ENCODE measurements at regions not wholly inside any gene's neighbourhood (a gene's known extent, or its start where the extent isn't known, plus 50 kb on each side); places are given as distances from the start of the nearest gene placed in this dataset.

GRCh38 chr4:130576218-130576617 is 1480.3 kb downstream of the C4orf33 start:
- Histone ChIP-seq H3K27ac (ENCODE audit: low read length) (no peak overlapping the region), H3K4me3 (ENCODE audit: low read length) (no peak overlapping the region), H3K4me1 (ENCODE audit: control insufficient read depth, insufficient read depth, low read length) (no peaks in the 10 kb centered on the region), H3K27me3 (ENCODE audit: control insufficient read depth, insufficient read depth, low read length) (no peaks in the 10 kb centered on the region), H3K36me3 (ENCODE audit: control insufficient read depth, insufficient read depth, low read length) (no peaks in the 10 kb centered on the region), H3K9me3 (ENCODE audit: control insufficient read depth, insufficient read depth, low read length) (no peaks in the 10 kb centered on the region)
- no CpG with 5 or more reads among the region's 1 CpG for WGBS (ENCODE audit: insufficient coverage, insufficient read length)
- no peak for DNase-seq (ENCODE audit: low read depth, low spot score)

GRCh38 chr4:130591091-130591490 is 1495.1 kb downstream of the C4orf33 start:
- Histone ChIP-seq H3K36me3 (ENCODE audit: control insufficient read depth, insufficient read depth, low read length) (no peaks in the 10 kb centered on the region), H3K27ac (ENCODE audit: low read length) (no peak overlapping the region), H3K27me3 (ENCODE audit: control insufficient read depth, insufficient read depth, low read length) (no peaks in the 10 kb centered on the region), H3K4me1 (ENCODE audit: control insufficient read depth, insufficient read depth, low read length) (no peaks in the 10 kb centered on the region), H3K9me3 (ENCODE audit: control insufficient read depth, insufficient read depth, low read length) (no peaks in the 10 kb centered on the region), H3K4me3 (ENCODE audit: low read length) (no peak overlapping the region)
- WGBS (ENCODE audit: insufficient coverage, insufficient read length): no CpG with 5 or more reads among the region's 2 CpGs
- no peak for DNase-seq (ENCODE audit: low read depth, low spot score)

- H3K27me3 ChIP-seq (ENCODE audit: control insufficient read depth, insufficient read depth, low read length): no peaks in the 10 kb centered on the region
- no peak overlapping the region for H3K4me3 ChIP-seq (ENCODE audit: low read length)
- no peaks in the 10 kb centered on the region for H3K36me3 ChIP-seq (ENCODE audit: control insufficient read depth, insufficient read depth, low read length)
- H3K27ac ChIP-seq (ENCODE audit: low read length): no peak overlapping the region
- WGBS (ENCODE audit: insufficient coverage, insufficient read length): no CpG with 5 or more reads among the region's 4 CpGs
- no peak for DNase-seq (ENCODE audit: low read depth, low spot score)
- no peaks in the 10 kb centered on the region for H3K9me3 ChIP-seq (ENCODE audit: control insufficient read depth, insufficient read depth, low read length)
- no peaks in the 10 kb centered on the region for H3K4me1 ChIP-seq (ENCODE audit: control insufficient read depth, insufficient read depth, low read length)
Observed at GRCh38 chr4:130600706-130601105, 1504.8 kb downstream of the C4orf33 start.

- H3K9me3 ChIP-seq (ENCODE audit: control insufficient read depth, insufficient read depth, low read length): no peaks in the 10 kb centered on the region
- H3K27ac ChIP-seq (ENCODE audit: low read length): no peak overlapping the region
- no CpG with 5 or more reads among the region's 3 CpGs for WGBS (ENCODE audit: insufficient coverage, insufficient read length)
- H3K4me3 ChIP-seq (ENCODE audit: low read length): no peak overlapping the region
- H3K27me3 ChIP-seq (ENCODE audit: control insufficient read depth, insufficient read depth, low read length): no peaks in the 10 kb centered on the region
- no peak for DNase-seq (ENCODE audit: low read depth, low spot score)
- H3K36me3 ChIP-seq (ENCODE audit: control insufficient read depth, insufficient read depth, low read length): no peaks in the 10 kb centered on the region
- H3K4me1 ChIP-seq (ENCODE audit: control insufficient read depth, insufficient read depth, low read length): no peaks in the 10 kb centered on the region
Observed at GRCh38 chr4:130603043-130603442, 1507.1 kb downstream of the C4orf33 start.

GRCh38 chr4:130608121-130608520 is 1512.2 kb downstream of the C4orf33 start:
- no peaks in the 10 kb centered on the region for H3K36me3 ChIP-seq (ENCODE audit: control insufficient read depth, insufficient read depth, low read length)
- no peak for DNase-seq (ENCODE audit: low read depth, low spot score)
- no CpG with 5 or more reads among the region's 3 CpGs for WGBS (ENCODE audit: insufficient coverage, insufficient read length)
- no peaks in the 10 kb centered on the region for H3K4me1 ChIP-seq (ENCODE audit: control insufficient read depth, insufficient read depth, low read length)
- no peak overlapping the region for H3K27ac ChIP-seq (ENCODE audit: low read length)
- no peaks in the 10 kb centered on the region for H3K9me3 ChIP-seq (ENCODE audit: control insufficient read depth, insufficient read depth, low read length)
- no peaks in the 10 kb centered on the region for H3K27me3 ChIP-seq (ENCODE audit: control insufficient read depth, insufficient read depth, low read length)
- H3K4me3 ChIP-seq (ENCODE audit: low read length): no peak overlapping the region

- WGBS (ENCODE audit: insufficient coverage, insufficient read length): 100% methylated on average over 1 of the region's 2 CpGs
- DNase-seq (ENCODE audit: low read depth, low spot score): no peak
- H3K27me3 ChIP-seq (ENCODE audit: control insufficient read depth, insufficient read depth, low read length): no peaks in the 10 kb centered on the region
- H3K27ac ChIP-seq (ENCODE audit: low read length): no peak overlapping the region
- 0 out of 2 replicates have a peak, but pooled peaks cover 2% of the 10 kb centered on the region for H3K36me3 ChIP-seq (ENCODE audit: control insufficient read depth, insufficient read depth, low read length)
- no peak overlapping the region for H3K4me3 ChIP-seq (ENCODE audit: low read length)
- H3K4me1 ChIP-seq (ENCODE audit: control insufficient read depth, insufficient read depth, low read length): no peaks in the 10 kb centered on the region
- H3K9me3 ChIP-seq (ENCODE audit: control insufficient read depth, insufficient read depth, low read length): no peaks in the 10 kb centered on the region
Observed at GRCh38 chr4:130628531-130628930, 1532.6 kb downstream of the C4orf33 start.

GRCh38 chr4:130632731-130633604 is 1537.0 kb downstream of the C4orf33 start:
- no peaks in the 10 kb centered on the region for H3K9me3 ChIP-seq (ENCODE audit: control insufficient read depth, insufficient read depth, low read length)
- WGBS (ENCODE audit: insufficient coverage, insufficient read length): no CpG with 5 or more reads among the region's 13 CpGs
- H3K36me3 ChIP-seq (ENCODE audit: control insufficient read depth, insufficient read depth, low read length): 0 out of 2 replicates have a peak, but pooled peaks cover 2% of the 10 kb centered on the region
- H3K27ac ChIP-seq (ENCODE audit: low read length): no peak overlapping the region
- H3K27me3 ChIP-seq (ENCODE audit: control insufficient read depth, insufficient read depth, low read length): no peaks in the 10 kb centered on the region
- DNase-seq (ENCODE audit: low read depth, low spot score): no peak
- no peak overlapping the region for H3K4me3 ChIP-seq (ENCODE audit: low read length)
- H3K4me1 ChIP-seq (ENCODE audit: control insufficient read depth, insufficient read depth, low read length): no peaks in the 10 kb centered on the region

- H3K27ac ChIP-seq (ENCODE audit: low read length): no peak overlapping the region
- H3K4me1 ChIP-seq (ENCODE audit: control insufficient read depth, insufficient read depth, low read length): no peaks in the 10 kb centered on the region
- DNase-seq (ENCODE audit: low read depth, low spot score): no peak
- no peak overlapping the region for H3K4me3 ChIP-seq (ENCODE audit: low read length)
- H3K9me3 ChIP-seq (ENCODE audit: control insufficient read depth, insufficient read depth, low read length): no peaks in the 10 kb centered on the region
- no peaks in the 10 kb centered on the region for H3K27me3 ChIP-seq (ENCODE audit: control insufficient read depth, insufficient read depth, low read length)
- no CpG with 5 or more reads among the region's 5 CpGs for WGBS (ENCODE audit: insufficient coverage, insufficient read length)
- H3K36me3 ChIP-seq (ENCODE audit: control insufficient read depth, insufficient read depth, low read length): 0 out of 2 replicates have a peak, but pooled peaks cover 2% of the 10 kb centered on the region
Observed at GRCh38 chr4:130636486-130636885, 1540.5 kb downstream of the C4orf33 start.

GRCh38 chr4:130640592-130640991 is 1544.6 kb downstream of the C4orf33 start:
- Histone ChIP-seq H3K9me3 (ENCODE audit: control insufficient read depth, insufficient read depth, low read length) (no peaks in the 10 kb centered on the region), H3K27me3 (ENCODE audit: control insufficient read depth, insufficient read depth, low read length) (no peaks in the 10 kb centered on the region), H3K4me1 (ENCODE audit: control insufficient read depth, insufficient read depth, low read length) (no peaks in the 10 kb centered on the region), H3K36me3 (ENCODE audit: control insufficient read depth, insufficient read depth, low read length) (no peaks in the 10 kb centered on the region), H3K27ac (ENCODE audit: low read length) (no peak overlapping the region), H3K4me3 (ENCODE audit: low read length) (no peak overlapping the region)
- DNase-seq (ENCODE audit: low read depth, low spot score): no peak
- no CpG with 5 or more reads among the region's 2 CpGs for WGBS (ENCODE audit: insufficient coverage, insufficient read length)

GRCh38 chr4:130646886-130647285 is 1550.9 kb downstream of the C4orf33 start:
- no peak overlapping the region for H3K4me3 ChIP-seq (ENCODE audit: low read length)

GRCh38 chr4:130648570-130648969 is 1552.6 kb downstream of the C4orf33 start:
- Histone ChIP-seq H3K9me3 (ENCODE audit: control insufficient read depth, insufficient read depth, low read length) (no peaks in the 10 kb centered on the region), H3K27ac (ENCODE audit: low read length) (no peak overlapping the region), H3K36me3 (ENCODE audit: control insufficient read depth, insufficient read depth, low read length) (no peaks in the 10 kb centered on the region), H3K4me3 (ENCODE audit: low read length) (no peak overlapping the region), H3K27me3 (ENCODE audit: control insufficient read depth, insufficient read depth, low read length) (no peaks in the 10 kb centered on the region), H3K4me1 (ENCODE audit: control insufficient read depth, insufficient read depth, low read length) (peaks cover 4% of the 10 kb centered on the region)
- DNase-seq (ENCODE audit: low read depth, low spot score): no peak
- no CpG with 5 or more reads among the region's 2 CpGs for WGBS (ENCODE audit: insufficient coverage, insufficient read length)

More at GRCh38 chr4:130646886-130647285, 1550.9 kb downstream of the C4orf33 start:
- H3K4me1 ChIP-seq (ENCODE audit: control insufficient read depth, insufficient read depth, low read length): peaks cover 4% of the 10 kb centered on the region
- H3K27ac ChIP-seq (ENCODE audit: low read length): no peak overlapping the region
- no peaks in the 10 kb centered on the region for H3K9me3 ChIP-seq (ENCODE audit: control insufficient read depth, insufficient read depth, low read length)
- no peak for DNase-seq (ENCODE audit: low read depth, low spot score)
- no peaks in the 10 kb centered on the region for H3K36me3 ChIP-seq (ENCODE audit: control insufficient read depth, insufficient read depth, low read length)
- H3K27me3 ChIP-seq (ENCODE audit: control insufficient read depth, insufficient read depth, low read length): no peaks in the 10 kb centered on the region

Measured in iPS DF 6.9 (cell line).